ENCODE measurements at regions not wholly inside any gene's neighbourhood (a gene's known extent, or its start where the extent isn't known, plus 50 kb on each side); places are given as distances from the start of the nearest gene placed in this dataset.

- ChIA-PET POLR2A (ENCODE audit: low non-redundant PET) (no interaction called here), CTCF (no interaction called here)
- BruUV-seq (replicated peaks) = no TSS peak
Measured at GRCh38 chr2:234719116-234719716, 222.3 kb upstream of the ARL4C start.

GRCh38 chr2:234716271-234716670, 219.4 kb upstream of the ARL4C start:
- no peaks in the 10 kb centered on the region for H3K9me3 ChIP-seq (ENCODE audit: low read depth, low read length, poor library complexity, severe bottlenecking)
- intact Hi-C loops (cut with micrococcal nuclease; ENCODE audit: unreplicated experiment) = no loop called here
- H3K27ac ChIP-seq (ENCODE audit: low read depth, low read length, poor library complexity, severe bottlenecking) = no peak overlapping the region
- no peak for DNase-seq (ENCODE audit: low spot score)
- no TSS peak for BruUV-seq (replicated peaks)
- CTCF ChIA-PET = no interaction called here
- H3K27me3 ChIP-seq (replicated peaks; ENCODE audit: insufficient read depth, low read depth, low read length, poor library complexity) = no peaks in the 10 kb centered on the region
- no peaks in the 10 kb centered on the region for H3K36me3 ChIP-seq (ENCODE audit: insufficient read depth, low read length, poor library complexity, severe bottlenecking)
- POLR2A ChIA-PET (ENCODE audit: low non-redundant PET) = no interaction called here
- no peak overlapping the region for H3K4me3 ChIP-seq (ENCODE audit: low read depth, low read length, poor library complexity, severe bottlenecking)
- no peak for TF ChIP-seq EZH2 (IDR thresholded peaks at IDR 0.05; ENCODE audit: borderline replicate concordance, low read depth, low read length, poor library complexity, severe bottlenecking)
- no peaks in the 10 kb centered on the region for H3K4me1 ChIP-seq (ENCODE audit: insufficient read depth, low read length, poor library complexity, severe bottlenecking)

More at GRCh38 chr2:234719116-234719716, 222.3 kb upstream of the ARL4C start:
- no peaks in the 10 kb centered on the region for H3K9me3 ChIP-seq (ENCODE audit: low read depth, low read length, poor library complexity, severe bottlenecking)
- H3K36me3 ChIP-seq (ENCODE audit: insufficient read depth, low read length, poor library complexity, severe bottlenecking) = no peaks in the 10 kb centered on the region
- intact Hi-C loops (cut with micrococcal nuclease; ENCODE audit: unreplicated experiment) = no loop called here
- H3K27ac ChIP-seq (ENCODE audit: low read depth, low read length, poor library complexity, severe bottlenecking) = no peak overlapping the region
- no peak for TF ChIP-seq EZH2 (IDR thresholded peaks at IDR 0.05; ENCODE audit: borderline replicate concordance, low read depth, low read length, poor library complexity, severe bottlenecking)
- TF ChIP-seq, protein P1, sequence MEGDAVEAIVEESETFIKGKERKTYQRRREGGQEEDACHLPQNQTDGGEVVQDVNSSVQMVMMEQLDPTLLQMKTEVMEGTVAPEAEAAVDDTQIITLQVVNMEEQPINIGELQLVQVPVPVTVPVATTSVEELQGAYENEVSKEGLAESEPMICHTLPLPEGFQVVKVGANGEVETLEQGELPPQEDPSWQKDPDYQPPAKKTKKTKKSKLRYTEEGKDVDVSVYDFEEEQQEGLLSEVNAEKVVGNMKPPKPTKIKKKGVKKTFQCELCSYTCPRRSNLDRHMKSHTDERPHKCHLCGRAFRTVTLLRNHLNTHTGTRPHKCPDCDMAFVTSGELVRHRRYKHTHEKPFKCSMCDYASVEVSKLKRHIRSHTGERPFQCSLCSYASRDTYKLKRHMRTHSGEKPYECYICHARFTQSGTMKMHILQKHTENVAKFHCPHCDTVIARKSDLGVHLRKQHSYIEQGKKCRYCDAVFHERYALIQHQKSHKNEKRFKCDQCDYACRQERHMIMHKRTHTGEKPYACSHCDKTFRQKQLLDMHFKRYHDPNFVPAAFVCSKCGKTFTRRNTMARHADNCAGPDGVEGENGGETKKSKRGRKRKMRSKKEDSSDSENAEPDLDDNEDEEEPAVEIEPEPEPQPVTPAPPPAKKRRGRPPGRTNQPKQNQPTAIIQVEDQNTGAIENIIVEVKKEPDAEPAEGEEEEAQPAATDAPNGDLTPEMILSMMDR (conservative IDR thresholded peaks at IDR 0.05; ENCODE audit: low read depth, low read length) = no peak
- H3K4me1 ChIP-seq (ENCODE audit: insufficient read depth, low read length, poor library complexity, severe bottlenecking) = no peaks in the 10 kb centered on the region
- no peak overlapping the region for H3K4me3 ChIP-seq (ENCODE audit: low read depth, low read length, poor library complexity, severe bottlenecking)
- no peak for DNase-seq (ENCODE audit: low spot score)
- H3K27me3 ChIP-seq (replicated peaks; ENCODE audit: insufficient read depth, low read depth, low read length, poor library complexity) = no peaks in the 10 kb centered on the region

- DNase-seq (ENCODE audit: low spot score) = no peak
- H3K4me3 ChIP-seq (ENCODE audit: low read depth, low read length, poor library complexity, severe bottlenecking) = no peak overlapping the region
- no peaks in the 10 kb centered on the region for H3K36me3 ChIP-seq (ENCODE audit: insufficient read depth, low read length, poor library complexity, severe bottlenecking)
- CTCF ChIA-PET = no interaction called here
- no peak overlapping the region for H3K27ac ChIP-seq (ENCODE audit: low read depth, low read length, poor library complexity, severe bottlenecking)
- POLR2A ChIA-PET (ENCODE audit: low non-redundant PET) = no interaction called here
- no peaks in the 10 kb centered on the region for H3K4me1 ChIP-seq (ENCODE audit: insufficient read depth, low read length, poor library complexity, severe bottlenecking)
- no TSS peak for BruUV-seq (replicated peaks)
- H3K27me3 ChIP-seq (replicated peaks; ENCODE audit: insufficient read depth, low read depth, low read length, poor library complexity) = no peaks in the 10 kb centered on the region
- no peak for TF ChIP-seq EZH2 (IDR thresholded peaks at IDR 0.05; ENCODE audit: borderline replicate concordance, low read depth, low read length, poor library complexity, severe bottlenecking)
- TF ChIP-seq, protein P1 (conservative IDR thresholded peaks at IDR 0.05; ENCODE audit: low read depth, low read length) = no peak
- intact Hi-C loops (cut with micrococcal nuclease; ENCODE audit: unreplicated experiment) = no loop called here
- no peaks in the 10 kb centered on the region for H3K9me3 ChIP-seq (ENCODE audit: low read depth, low read length, poor library complexity, severe bottlenecking)
Measured at GRCh38 chr2:234715671-234716250, 218.9 kb upstream of the ARL4C start.

DNA sequence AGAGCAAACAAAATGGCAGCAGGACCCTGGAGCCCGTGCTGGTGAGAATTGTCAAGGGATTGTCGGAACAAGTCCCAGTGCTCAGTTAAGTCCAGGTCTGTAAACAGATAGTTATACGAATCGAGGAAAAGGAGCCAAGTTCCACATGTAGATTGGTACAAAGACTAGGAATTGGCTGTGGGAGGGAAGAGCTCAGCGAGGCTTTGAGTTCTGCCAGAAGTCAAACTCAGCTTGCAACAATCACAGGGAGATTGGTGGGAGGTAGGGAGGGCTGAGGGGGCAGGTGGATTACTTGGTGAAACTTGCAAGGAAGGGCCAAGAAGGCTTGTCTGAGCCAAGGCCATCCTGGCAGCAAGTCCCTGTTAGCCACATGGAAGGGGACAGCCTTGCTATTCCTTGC, 217.8 kb upstream of the ARL4C start:
- no TSS peak for BruUV-seq (replicated peaks)
- ChIA-PET CTCF (no interaction called here), POLR2A (ENCODE audit: low non-redundant PET) (no interaction called here)
- Histone ChIP-seq H3K27ac (ENCODE audit: low read depth, low read length, poor library complexity, severe bottlenecking) (no peak overlapping the region), H3K4me1 (ENCODE audit: insufficient read depth, low read length, poor library complexity, severe bottlenecking) (no peaks in the 10 kb centered on the region), H3K9me3 (ENCODE audit: low read depth, low read length, poor library complexity, severe bottlenecking) (no peaks in the 10 kb centered on the region), H3K36me3 (ENCODE audit: insufficient read depth, low read length, poor library complexity, severe bottlenecking) (no peaks in the 10 kb centered on the region), H3K27me3 (replicated peaks; ENCODE audit: insufficient read depth, low read depth, low read length, poor library complexity) (no peaks in the 10 kb centered on the region), H3K4me3 (ENCODE audit: low read depth, low read length, poor library complexity, severe bottlenecking) (no peak overlapping the region)
- no peak for DNase-seq (ENCODE audit: low spot score)
- no peak for TF ChIP-seq EZH2 (IDR thresholded peaks at IDR 0.05; ENCODE audit: borderline replicate concordance, low read depth, low read length, poor library complexity, severe bottlenecking)
- TF ChIP-seq, protein P1 (conservative IDR thresholded peaks at IDR 0.05; ENCODE audit: low read depth, low read length) = no peak
- intact Hi-C loops (cut with micrococcal nuclease; ENCODE audit: unreplicated experiment) = no loop called here

Data from A673 (cell line).